ENCODE measurements at regions not wholly inside any gene's neighbourhood (a gene's known extent, or its start where the extent isn't known, plus 50 kb on each side); places are given as distances from the start of the nearest gene placed in this dataset.

DNA sequence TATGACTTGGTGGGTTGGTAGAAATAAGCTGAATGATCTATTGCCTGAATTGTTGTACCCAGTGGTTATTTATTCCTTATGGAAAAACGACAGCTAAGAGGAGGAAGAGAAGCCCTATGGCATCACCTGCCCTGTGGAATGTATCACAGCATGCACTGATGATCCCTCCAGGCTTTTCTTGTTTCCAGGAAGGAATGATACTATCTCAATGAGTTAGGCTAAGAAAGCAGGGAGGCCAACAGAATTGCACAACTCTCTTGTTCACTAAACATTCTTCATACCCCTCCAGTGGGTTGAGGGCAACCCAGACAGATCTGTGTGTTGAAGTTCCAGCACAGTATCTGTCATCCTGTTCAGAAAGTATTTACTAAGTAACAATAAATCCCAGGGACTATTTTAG is 1001.7 kb upstream of the GYPC start:
- no peaks in the 10 kb centered on the region for H3K79me2 ChIP-seq (ENCODE audit: insufficient read depth, low read length)
- H3K4me1 ChIP-seq (ENCODE audit: control insufficient read depth in 1 of 2, insufficient read depth in 2 of 2, low read length in 2 of 2): no peaks in the 10 kb centered on the region
- 25% methylated on average over 1 of the region's 1 CpG for WGBS (ENCODE audit: insufficient coverage)
- no peaks in the 10 kb centered on the region for H3K36me3 ChIP-seq (replicated peaks in 1 of 2; ENCODE audit: control insufficient read depth in 1 of 2, insufficient read depth in 2 of 2, low read length in 2 of 2)
- no peaks in the 10 kb centered on the region for H3K9me3 ChIP-seq (replicated peaks in 1 of 2; ENCODE audit: control insufficient read depth in 1 of 2, insufficient read depth in 1 of 2, low read length in 2 of 2)
- DNase-seq: no peak
- H3K9ac ChIP-seq (ENCODE audit: insufficient read depth, low read length, poor library complexity, severe bottlenecking): no peak overlapping the region
- Mint-ChIP-seq H3K36me3 (no peaks in the 10 kb centered on the region), H3K27me3 (ENCODE audit: low read depth in 3 of 3) (no peaks in the 10 kb centered on the region), H3K9me3 (peaks cover 0 to 4% (median 1%) of the 10 kb centered on the region in 7 donors), H3K4me1 (no peaks in the 10 kb centered on the region), H3K4me3 (no peak overlapping the region), H3K27ac (no peak overlapping the region)
- TF ChIP-seq, protein P1, sequence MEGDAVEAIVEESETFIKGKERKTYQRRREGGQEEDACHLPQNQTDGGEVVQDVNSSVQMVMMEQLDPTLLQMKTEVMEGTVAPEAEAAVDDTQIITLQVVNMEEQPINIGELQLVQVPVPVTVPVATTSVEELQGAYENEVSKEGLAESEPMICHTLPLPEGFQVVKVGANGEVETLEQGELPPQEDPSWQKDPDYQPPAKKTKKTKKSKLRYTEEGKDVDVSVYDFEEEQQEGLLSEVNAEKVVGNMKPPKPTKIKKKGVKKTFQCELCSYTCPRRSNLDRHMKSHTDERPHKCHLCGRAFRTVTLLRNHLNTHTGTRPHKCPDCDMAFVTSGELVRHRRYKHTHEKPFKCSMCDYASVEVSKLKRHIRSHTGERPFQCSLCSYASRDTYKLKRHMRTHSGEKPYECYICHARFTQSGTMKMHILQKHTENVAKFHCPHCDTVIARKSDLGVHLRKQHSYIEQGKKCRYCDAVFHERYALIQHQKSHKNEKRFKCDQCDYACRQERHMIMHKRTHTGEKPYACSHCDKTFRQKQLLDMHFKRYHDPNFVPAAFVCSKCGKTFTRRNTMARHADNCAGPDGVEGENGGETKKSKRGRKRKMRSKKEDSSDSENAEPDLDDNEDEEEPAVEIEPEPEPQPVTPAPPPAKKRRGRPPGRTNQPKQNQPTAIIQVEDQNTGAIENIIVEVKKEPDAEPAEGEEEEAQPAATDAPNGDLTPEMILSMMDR (IDR thresholded peaks at IDR 0.05): no peak
- H2AFZ ChIP-seq (ENCODE audit: insufficient read depth, low read depth, low read length, poor library complexity, severe bottlenecking): no peak overlapping the region
- no peak overlapping the region for H3K27ac ChIP-seq (ENCODE audit: low read depth in 1 of 2, low read length in 2 of 2)
- H3K4me3 ChIP-seq (replicated peaks in 1 of 3; ENCODE audit: low read depth in 2 of 3, low read length in 3 of 3): no peak overlapping the region
- no peaks in the 10 kb centered on the region for H3K27me3 ChIP-seq (ENCODE audit: control insufficient read depth in 2 of 2, insufficient read depth in 2 of 2, low read length in 2 of 2)
- no peaks in the 10 kb centered on the region for H4K20me1 ChIP-seq (ENCODE audit: insufficient read depth, low read length)
- intact Hi-C loops (cut with micrococcal nuclease): no loop called here
- H3K4me2 ChIP-seq (replicated peaks; ENCODE audit: extremely low read depth, low read length, poor library complexity, severe bottlenecking): no peak overlapping the region

DNA sequence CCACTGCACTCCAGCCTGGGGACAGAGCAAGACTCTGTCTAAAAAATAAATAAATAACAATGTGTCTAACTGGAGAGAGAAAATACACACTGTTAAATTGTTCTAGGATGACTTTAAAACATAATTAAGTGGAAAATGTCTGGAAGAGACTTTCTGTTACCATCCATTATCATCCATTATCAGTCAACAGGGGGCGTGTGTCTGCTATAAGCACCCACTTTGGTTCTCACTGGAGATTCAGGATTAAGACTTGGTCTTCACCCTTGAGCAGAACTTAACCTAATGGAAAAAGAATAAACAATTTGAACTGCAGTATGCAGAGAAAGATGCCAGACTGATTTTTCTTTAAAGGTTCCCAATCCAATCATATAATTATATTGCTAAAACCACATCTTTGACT is 999.8 kb upstream of the GYPC start:
- Histone ChIP-seq H4K20me1 (ENCODE audit: insufficient read depth, low read length) (no peaks in the 10 kb centered on the region), H3K4me2 (replicated peaks; ENCODE audit: extremely low read depth, low read length, poor library complexity, severe bottlenecking) (no peak overlapping the region), H3K9me3 (replicated peaks in 1 of 2; ENCODE audit: control insufficient read depth in 1 of 2, insufficient read depth in 1 of 2, low read length in 2 of 2) (no peaks in the 10 kb centered on the region), H3K4me3 (replicated peaks in 1 of 3; ENCODE audit: low read depth in 2 of 3, low read length in 3 of 3) (no peak overlapping the region), H3K4me1 (ENCODE audit: control insufficient read depth in 1 of 2, insufficient read depth in 2 of 2, low read length in 2 of 2) (no peaks in the 10 kb centered on the region), H3K27me3 (ENCODE audit: control insufficient read depth in 2 of 2, insufficient read depth in 2 of 2, low read length in 2 of 2) (no peaks in the 10 kb centered on the region), H3K27ac (ENCODE audit: low read depth in 1 of 2, low read length in 2 of 2) (no peak overlapping the region), H2AFZ (ENCODE audit: insufficient read depth, low read depth, low read length, poor library complexity, severe bottlenecking) (no peak overlapping the region), H3K9ac (ENCODE audit: insufficient read depth, low read length, poor library complexity, severe bottlenecking) (no peak overlapping the region), H3K36me3 (replicated peaks in 1 of 2; ENCODE audit: control insufficient read depth in 1 of 2, insufficient read depth in 2 of 2, low read length in 2 of 2) (no peaks in the 10 kb centered on the region), H3K79me2 (ENCODE audit: insufficient read depth, low read length) (no peaks in the 10 kb centered on the region)
- H3K27me3 Mint-ChIP-seq (ENCODE audit: low read depth in 3 of 3): no peaks in the 10 kb centered on the region
- TF ChIP-seq, protein P1 (IDR thresholded peaks at IDR 0.05): no peak
- intact Hi-C loops (cut with micrococcal nuclease): no loop called here
- WGBS (ENCODE audit: insufficient coverage): no CpG with 5 or more reads among the region's 1 CpG
- H3K27ac Mint-ChIP-seq: no peak overlapping the region
- no peaks in the 10 kb centered on the region for H3K36me3 Mint-ChIP-seq
- peaks cover 0 to 7% (median 1%) of the 10 kb centered on the region in 7 donors for H3K9me3 Mint-ChIP-seq
- DNase-seq: no peak
- no peak overlapping the region for H3K4me3 Mint-ChIP-seq
- no peaks in the 10 kb centered on the region for H3K4me1 Mint-ChIP-seq
